SW 1271 (cell line): ENCODE measurements at regions not wholly inside any gene's neighbourhood (a gene's known extent, or its start where the extent isn't known, plus 50 kb on each side); places are given as distances from the start of the nearest gene placed in this dataset.

ENCODE experiments used
- DNase-seq, 2 experiments: peaks; one replicate each; lab custom pipeline; 2025; lab: John Stamatoyannopoulos, UW

DNA sequence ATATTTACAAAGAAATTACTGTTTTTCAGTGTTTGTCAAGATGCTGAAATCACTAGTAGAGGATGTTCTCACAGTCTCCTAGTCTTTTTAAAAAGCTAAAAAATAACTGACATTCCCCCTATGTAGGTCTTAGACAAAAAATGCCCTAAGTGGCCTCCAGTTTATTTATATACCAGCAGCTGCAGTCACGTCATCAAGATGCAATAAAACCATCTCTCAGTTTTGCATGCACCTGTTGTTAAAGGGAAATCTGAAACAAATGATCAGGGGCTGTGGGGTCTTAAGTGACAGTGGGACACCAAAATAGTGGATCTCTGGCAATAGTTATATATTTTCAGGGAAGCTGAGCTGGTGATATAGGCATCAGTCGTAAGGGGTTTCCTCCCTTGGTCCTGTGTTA is 146.5 kb upstream of the ARPP21 start:
- no peak for DNase-seq

DNA sequence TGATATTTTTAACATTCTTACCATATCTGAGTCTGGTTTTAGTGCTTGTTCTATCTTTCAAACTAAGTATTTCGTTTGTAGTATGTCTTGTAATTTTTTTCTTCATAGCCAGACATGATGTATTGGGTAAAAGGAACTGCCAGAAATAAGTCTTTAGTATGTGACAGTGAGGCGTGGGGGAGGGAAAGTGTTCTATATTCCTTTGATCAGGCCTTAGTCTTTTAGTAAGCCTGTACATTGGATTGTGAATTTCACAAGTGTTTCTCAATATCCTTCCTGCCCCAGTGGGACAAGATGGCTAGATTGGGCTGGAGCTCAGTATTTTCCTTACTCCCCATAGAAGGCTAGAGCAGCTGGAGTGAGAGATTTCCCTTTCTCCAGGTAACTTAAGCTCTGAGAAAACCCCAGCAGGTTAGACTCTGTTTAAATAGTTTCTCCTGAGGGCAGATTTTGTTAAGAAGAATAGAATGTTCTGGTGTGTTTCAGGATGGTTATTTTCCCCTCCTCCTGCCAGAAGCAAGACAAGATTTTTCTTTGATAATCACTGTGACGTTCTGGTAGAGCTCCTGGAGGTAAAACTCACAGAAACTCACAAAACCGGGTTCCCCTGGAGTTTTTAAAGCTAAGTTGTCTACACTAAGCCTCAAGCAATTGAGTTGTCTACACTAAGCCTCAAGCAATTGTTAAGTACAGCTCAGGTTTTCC is 140.7 kb upstream of the ARPP21 start:
- no peak for DNase-seq

DNA sequence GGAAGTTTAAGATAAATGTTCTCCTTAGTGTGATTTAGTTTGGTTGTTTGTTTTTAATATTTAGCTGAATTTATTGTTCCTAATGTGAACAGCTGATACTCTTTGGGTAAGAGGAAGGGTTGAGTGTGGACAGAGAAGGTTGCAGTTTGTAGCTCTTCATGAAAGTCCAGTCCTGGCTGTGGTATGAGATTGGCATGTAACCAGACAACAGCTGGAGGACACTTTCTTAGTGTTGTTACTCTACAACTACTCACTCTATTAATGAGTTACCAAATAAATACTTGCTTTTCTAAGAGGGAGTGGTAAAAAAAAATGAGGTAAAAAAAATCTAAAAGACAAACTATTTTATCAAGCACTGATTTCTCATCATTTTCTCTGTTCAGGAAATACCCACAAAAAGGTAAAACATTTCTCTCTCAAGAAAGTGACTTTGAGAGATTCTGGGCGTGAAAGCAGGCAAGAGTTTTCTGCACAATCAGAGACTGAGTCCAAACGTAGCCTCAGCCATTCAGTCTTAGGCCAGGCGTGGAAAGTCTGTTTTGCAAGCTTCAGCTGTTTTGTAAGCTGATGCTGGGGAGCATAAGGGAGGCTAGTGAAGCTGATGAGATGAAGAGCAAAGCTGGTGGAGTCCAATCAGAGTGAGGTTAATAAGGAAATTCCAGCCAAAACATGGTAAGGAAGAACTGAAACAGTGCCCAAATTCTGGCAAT is 138.5 kb upstream of the ARPP21 start:
- DNase-seq, result no peak

GRCh38 chr3:35502699-35503098 is 136.6 kb upstream of the ARPP21 start:
- DNase-seq, result no peak

DNA sequence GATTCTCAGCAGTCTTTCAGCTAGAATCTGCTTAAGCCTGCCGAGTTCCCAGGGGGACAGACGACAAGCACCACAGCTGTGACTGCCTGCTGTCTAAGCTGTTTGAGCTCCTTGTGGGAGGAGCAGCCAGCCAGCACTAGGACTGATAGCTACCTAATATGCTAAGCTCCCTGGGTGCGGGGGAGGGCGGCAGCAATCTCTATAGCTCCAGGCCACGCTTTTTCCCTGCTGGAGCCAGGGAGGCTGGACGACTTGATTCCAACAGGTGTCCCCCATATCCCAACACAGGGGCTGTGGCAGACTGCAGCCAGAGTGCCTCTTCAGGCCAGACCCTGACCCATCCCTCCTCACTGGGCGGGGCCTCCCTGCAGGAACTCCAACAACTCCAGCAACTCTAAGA is 134.1 kb upstream of the ARPP21 start:
- no peak for DNase-seq

- DNase-seq, result no peak
These were observed 133.6 kb upstream of the ARPP21 start for GRCh38 chr3:35505772-35506171.

GRCh38 chr3:35519936-35520335 is 119.4 kb upstream of the ARPP21 start:
- no peak for DNase-seq

- DNase-seq, result no peak
These were observed 118.1 kb upstream of the ARPP21 start for GRCh38 chr3:35521196-35521595.

GRCh38 chr3:35522450-35522849 is 116.9 kb upstream of the ARPP21 start:
- DNase-seq, result no peak

DNA sequence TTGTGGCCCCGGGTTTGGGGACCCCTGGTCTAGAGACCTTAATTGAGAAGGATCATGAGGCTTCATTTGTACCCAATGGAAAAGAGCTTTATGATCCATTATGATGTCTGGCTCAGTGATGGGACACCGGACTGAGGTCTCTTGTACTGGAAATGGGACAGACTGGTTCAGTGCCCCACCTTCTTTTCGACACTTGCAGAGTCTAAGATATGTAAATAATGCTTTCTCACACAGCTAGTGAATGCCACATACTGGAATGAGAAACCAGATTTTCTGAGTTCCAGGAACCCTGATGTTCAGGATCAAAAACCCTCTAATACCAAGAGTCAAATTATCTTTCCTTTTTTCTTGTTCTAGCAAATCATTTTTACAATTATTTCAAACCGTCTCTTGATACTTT is 116.3 kb upstream of the ARPP21 start:
- DNase-seq, result no peak

DNA sequence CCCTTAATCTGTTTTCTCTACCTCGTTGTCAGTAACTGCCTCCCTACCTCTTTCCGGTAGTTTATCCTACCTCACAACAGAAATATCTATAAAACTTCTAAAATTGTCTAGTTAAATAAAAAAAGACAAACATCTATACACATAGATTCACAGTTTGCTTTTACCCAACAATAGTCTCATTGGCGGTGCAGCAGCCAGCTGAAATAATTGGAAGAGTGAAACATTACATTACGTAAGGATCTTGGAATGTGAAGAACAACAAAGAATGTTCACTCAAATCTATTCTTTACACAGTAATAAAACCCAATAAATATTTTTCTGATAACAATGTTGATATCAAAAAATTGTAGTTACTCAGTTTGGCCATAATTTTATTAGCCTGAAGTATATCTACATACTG is 115.5 kb upstream of the ARPP21 start:
- no peak for DNase-seq

GRCh38 chr3:35524856-35525255 is 114.5 kb upstream of the ARPP21 start:
- DNase-seq, result no peak

DNA sequence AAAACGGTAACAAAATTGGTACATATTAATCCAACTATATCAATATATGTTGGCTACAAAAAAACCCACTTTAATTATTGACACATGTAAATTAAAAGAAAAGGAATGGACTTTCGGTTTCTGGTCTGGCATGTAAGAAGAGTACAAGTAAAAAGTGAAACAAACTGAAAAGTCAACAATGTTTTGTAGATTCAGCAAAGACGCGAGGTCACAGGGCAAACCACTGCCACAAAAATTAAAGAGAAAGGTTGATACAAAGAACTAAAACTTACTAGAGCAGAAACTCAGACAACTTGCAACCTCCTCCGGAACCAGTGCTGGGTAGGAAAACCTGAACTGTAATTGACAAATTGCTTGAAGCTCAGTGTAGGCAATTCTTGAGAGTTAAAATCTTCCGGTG is 110.6 kb upstream of the ARPP21 start:
- no peak for DNase-seq

DNA sequence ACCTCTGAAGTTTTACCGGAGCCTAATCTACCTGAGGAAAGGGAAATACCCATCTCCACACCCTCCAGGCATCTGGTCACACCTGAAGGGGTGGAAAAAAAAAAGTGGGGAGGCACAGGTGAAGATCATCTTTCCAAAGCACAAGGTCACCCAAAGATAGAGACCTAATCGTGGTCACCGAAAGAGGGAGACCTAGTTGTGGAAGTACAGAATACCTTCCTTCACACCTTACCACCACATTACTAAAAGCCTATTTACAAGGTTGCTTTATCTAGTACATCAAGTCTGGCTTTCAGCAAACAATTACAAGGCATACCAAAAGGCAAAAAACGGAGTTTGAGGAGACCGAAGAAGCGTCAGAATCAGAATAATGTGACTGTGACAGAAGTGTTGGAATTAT is 110.0 kb upstream of the ARPP21 start:
- DNase-seq, result no peak

GRCh38 chr3:35537265-35537664 is 102.1 kb upstream of the ARPP21 start:
- no peak for DNase-seq

DNA sequence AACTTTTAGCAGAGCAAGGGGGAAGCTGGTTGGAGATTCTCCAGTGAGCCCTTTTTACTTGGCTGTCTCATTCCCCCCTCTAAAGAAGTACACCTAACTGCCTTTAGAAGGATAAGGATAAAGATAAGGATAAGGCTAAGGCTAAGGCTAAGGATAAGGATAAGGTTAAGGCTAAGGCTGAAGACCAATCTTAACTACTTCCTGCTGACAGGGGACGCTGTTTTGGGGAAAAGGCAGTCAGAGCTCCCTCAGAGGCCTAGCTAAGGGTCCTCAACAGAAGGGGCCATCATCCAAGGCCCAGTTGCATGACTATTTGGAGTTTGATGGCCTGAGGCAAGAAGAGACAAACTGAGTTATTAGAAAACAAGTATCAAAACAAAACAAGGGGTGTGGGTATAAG is 94.3 kb upstream of the ARPP21 start:
- DNase-seq, result no peak

DNA sequence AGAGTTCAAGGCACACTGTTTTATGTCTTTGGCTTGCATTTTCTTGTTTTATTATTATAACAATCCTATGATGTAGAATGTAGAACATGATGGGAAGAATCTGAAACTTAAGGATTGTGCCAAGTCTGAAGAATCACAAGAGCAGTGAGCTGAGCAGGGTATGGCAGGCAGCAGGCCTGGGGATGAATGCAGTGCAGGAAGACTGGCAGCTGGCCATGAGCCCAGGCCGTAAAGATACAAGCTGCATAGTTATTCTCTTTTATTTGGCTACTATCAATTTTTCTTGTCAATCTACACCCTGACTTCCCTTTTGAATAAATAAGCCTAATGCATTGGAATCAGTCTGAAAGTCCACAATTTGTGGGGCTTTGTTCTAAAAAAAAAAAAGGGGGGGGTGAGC is 89.6 kb upstream of the ARPP21 start:
- DNase-seq, result no peak

GRCh38 chr3:35562141-35562540 is 77.2 kb upstream of the ARPP21 start:
- no peak for DNase-seq

DNA sequence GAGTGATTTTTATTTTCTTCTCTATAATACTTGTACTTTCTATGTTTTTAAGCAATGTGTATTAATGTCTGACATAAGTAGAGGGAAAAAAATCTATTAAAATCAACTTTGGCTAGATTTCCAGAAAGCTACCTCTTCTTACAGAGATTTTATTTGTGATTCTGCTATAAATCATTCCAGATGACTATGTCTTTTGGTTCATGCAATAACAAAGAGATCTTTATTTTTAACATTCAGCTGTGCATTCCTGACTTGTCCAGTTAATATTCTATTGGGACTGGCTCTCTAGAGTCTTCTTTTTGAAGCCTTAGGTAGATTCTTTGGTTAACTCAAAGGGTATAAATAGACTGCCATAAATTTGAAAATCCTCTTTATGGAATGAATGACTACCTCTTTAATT is 74.3 kb upstream of the ARPP21 start:
- no peak for DNase-seq
